ENCODE measurements at regions not wholly inside any gene's neighbourhood (a gene's known extent, or its start where the extent isn't known, plus 50 kb on each side); places are given as distances from the start of the nearest gene placed in this dataset.
A peak's percentile ranks its signal among the peaks of the same experiment; 100 is the strongest.
"Not testable (repeated sequence)": the region's sequence is repeated elsewhere in the genome, so short reads cannot be mapped to it uniquely, and the experiment has no call there.

GRCh38 chr7:149692056-149692455 is 81.3 kb downstream of the ZNF467 start:
- peak; percentile 27 for DNase-seq (ENCODE audit: insufficient read length, low spot score, missing footprints)
- peak overlapping the region; percentile 69 for H3K4me2 ChIP-seq (ENCODE audit: insufficient read depth, low read length)
- TF ChIP-seq CTCF (IDR thresholded peaks at IDR 0.05; ENCODE audit: extremely low read depth, low read depth, low read length): no peak

GRCh38 chr7:149690688-149691446 is 82.5 kb downstream of the ZNF467 start:
- Histone ChIP-seq H3K9me3 (ENCODE audit: low read depth, low read length) (no peaks in the 10 kb centered on the region), H3K79me2 (ENCODE audit: insufficient read depth, low read length) (no peaks in the 10 kb centered on the region), H3K4me1 (ENCODE audit: insufficient read depth, low read length) (peaks cover 11% of the 10 kb centered on the region), H3K36me3 (ENCODE audit: insufficient read depth, low read length) (no peaks in the 10 kb centered on the region), H3K4me3 (ENCODE audit: insufficient read depth, low read length) (no peak overlapping the region), H2AFZ (ENCODE audit: low read length) (no peak overlapping the region), H4K20me1 (ENCODE audit: insufficient read depth, low read length) (peaks cover under 1% of the 10 kb centered on the region), H3K27me3 (ENCODE audit: insufficient read depth, low read length) (peaks cover 24% of the 10 kb centered on the region), H3K4me2 (ENCODE audit: insufficient read depth, low read length) (peak overlapping the region; percentile 68), H3K27ac (ENCODE audit: low read depth, low read length) (no peak overlapping the region)
- no peak for TF ChIP-seq CTCF (IDR thresholded peaks at IDR 0.05; ENCODE audit: extremely low read depth, low read depth, low read length)
- DNase-seq (ENCODE audit: insufficient read length, low spot score, missing footprints): peak; percentile 92

More at GRCh38 chr7:149692056-149692455, 81.3 kb downstream of the ZNF467 start:
- H3K4me1 ChIP-seq (ENCODE audit: insufficient read depth, low read length): peaks cover 3% of the 10 kb centered on the region
- no peaks in the 10 kb centered on the region for H4K20me1 ChIP-seq (ENCODE audit: insufficient read depth, low read length)
- peak overlapping the region; percentile 61 for H3K4me3 ChIP-seq (ENCODE audit: insufficient read depth, low read length)
- H3K27ac ChIP-seq (ENCODE audit: low read depth, low read length): no peak overlapping the region
- H2AFZ ChIP-seq (ENCODE audit: low read length): no peak overlapping the region
- H3K9me3 ChIP-seq (ENCODE audit: low read depth, low read length): no peaks in the 10 kb centered on the region
- H3K79me2 ChIP-seq (ENCODE audit: insufficient read depth, low read length): no peaks in the 10 kb centered on the region
- H3K27me3 ChIP-seq (ENCODE audit: insufficient read depth, low read length): peaks cover 28% of the 10 kb centered on the region
- no peaks in the 10 kb centered on the region for H3K36me3 ChIP-seq (ENCODE audit: insufficient read depth, low read length)

GRCh38 chr7:149689291-149689721 is 84.1 kb downstream of the ZNF467 start:
- no peak overlapping the region for H2AFZ ChIP-seq (ENCODE audit: low read length)
- no peaks in the 10 kb centered on the region for H3K79me2 ChIP-seq (ENCODE audit: insufficient read depth, low read length)
- no peak overlapping the region for H3K4me3 ChIP-seq (ENCODE audit: insufficient read depth, low read length)
- H3K36me3 ChIP-seq (ENCODE audit: insufficient read depth, low read length): no peaks in the 10 kb centered on the region
- H3K4me2 ChIP-seq (ENCODE audit: insufficient read depth, low read length): no peak overlapping the region
- peaks cover 4% of the 10 kb centered on the region for H4K20me1 ChIP-seq (ENCODE audit: insufficient read depth, low read length)
- H3K4me1 ChIP-seq (ENCODE audit: insufficient read depth, low read length): peaks cover 21% of the 10 kb centered on the region
- no peaks in the 10 kb centered on the region for H3K9me3 ChIP-seq (ENCODE audit: low read depth, low read length)
- no peak for TF ChIP-seq CTCF (IDR thresholded peaks at IDR 0.05; ENCODE audit: extremely low read depth, low read depth, low read length)
- peaks cover 17% of the 10 kb centered on the region for H3K27me3 ChIP-seq (ENCODE audit: insufficient read depth, low read length)
- DNase-seq (ENCODE audit: insufficient read length, low spot score, missing footprints): peak; percentile 5
- no peak overlapping the region for H3K27ac ChIP-seq (ENCODE audit: low read depth, low read length)

GRCh38 chr7:149688836-149689235 is 84.6 kb downstream of the ZNF467 start:
- H3K27ac ChIP-seq (ENCODE audit: low read depth, low read length): no peak overlapping the region
- DNase-seq (ENCODE audit: insufficient read length, low spot score, missing footprints): no peak
- peaks cover 21% of the 10 kb centered on the region for H3K4me1 ChIP-seq (ENCODE audit: insufficient read depth, low read length)
- H3K4me2 ChIP-seq (ENCODE audit: insufficient read depth, low read length): no peak overlapping the region
- H3K9me3 ChIP-seq (ENCODE audit: low read depth, low read length): no peaks in the 10 kb centered on the region
- H3K36me3 ChIP-seq (ENCODE audit: insufficient read depth, low read length): no peaks in the 10 kb centered on the region
- no peak overlapping the region for H3K4me3 ChIP-seq (ENCODE audit: insufficient read depth, low read length)
- H2AFZ ChIP-seq (ENCODE audit: low read length): no peak overlapping the region
- peaks cover 4% of the 10 kb centered on the region for H4K20me1 ChIP-seq (ENCODE audit: insufficient read depth, low read length)
- no peaks in the 10 kb centered on the region for H3K79me2 ChIP-seq (ENCODE audit: insufficient read depth, low read length)
- peaks cover 12% of the 10 kb centered on the region for H3K27me3 ChIP-seq (ENCODE audit: insufficient read depth, low read length)
- TF ChIP-seq CTCF (IDR thresholded peaks at IDR 0.05; ENCODE audit: extremely low read depth, low read depth, low read length): no peak

GRCh38 chr7:149687820-149688219 is 85.6 kb downstream of the ZNF467 start:
- peaks cover 21% of the 10 kb centered on the region for H3K4me1 ChIP-seq (ENCODE audit: insufficient read depth, low read length)
- not testable (repeated sequence) for H3K27ac ChIP-seq (ENCODE audit: low read depth, low read length); H4K20me1 ChIP-seq (ENCODE audit: insufficient read depth, low read length); H3K4me3 ChIP-seq (ENCODE audit: insufficient read depth, low read length); H3K27me3 ChIP-seq (ENCODE audit: insufficient read depth, low read length); H3K36me3 ChIP-seq (ENCODE audit: insufficient read depth, low read length); H3K79me2 ChIP-seq (ENCODE audit: insufficient read depth, low read length); H3K9me3 ChIP-seq (ENCODE audit: low read depth, low read length); H3K4me2 ChIP-seq (ENCODE audit: insufficient read depth, low read length); H2AFZ ChIP-seq (ENCODE audit: low read length)
- DNase-seq (ENCODE audit: insufficient read length, low spot score, missing footprints): peak; percentile 6

All from osteoblast (primary cell).